Erythroblast (primary cell): ENCODE measurements at regions not wholly inside any gene's neighbourhood (a gene's known extent, or its start where the extent isn't known, plus 50 kb on each side); places are given as distances from the start of the nearest gene placed in this dataset.
"Not testable (repeated sequence)": the region's sequence is repeated elsewhere in the genome, so short reads cannot be mapped to it uniquely, and the experiment has no call there.

ENCODE experiments used
- DNase-seq, 2 experiments: peaks; one replicate each; lab custom pipeline; 2025; lab: John Stamatoyannopoulos, UW
- GATA1 ChIP-seq: IDR thresholded peaks from 2 replicates; pipeline ENCODE4 v1.6.1; 2011; ENCODE audit warnings: low read depth, mild to moderate bottlenecking, control low read depth, low read length, moderate library complexity
- POLR2A ChIP-seq: IDR thresholded peaks from 2 replicates; pipeline ENCODE4 v1.6.1; 2011; ENCODE audit warnings: mild to moderate bottlenecking, low read length

DNA sequence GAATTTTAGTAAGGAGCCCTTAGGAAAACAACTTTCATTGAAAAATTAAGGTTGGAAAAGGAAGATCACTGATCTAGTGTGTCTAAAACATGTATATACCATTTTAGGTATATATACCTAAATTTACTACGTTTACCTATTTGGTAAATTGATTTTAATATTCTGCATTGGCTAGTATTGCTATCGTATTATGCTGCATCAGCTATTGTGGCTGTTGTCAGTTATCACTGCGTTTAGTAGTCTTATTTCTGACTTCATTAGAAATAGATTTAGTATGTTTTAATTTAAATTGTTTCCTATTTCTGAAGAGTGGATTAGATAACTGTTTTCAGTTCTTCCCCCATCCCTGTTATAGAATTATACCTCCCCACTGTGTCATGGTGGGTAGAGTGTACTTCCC lies 101.7 kb upstream of the ARG1 start:
- TF ChIP-seq POLR2A (no peak), GATA1 (no peak)

DNA sequence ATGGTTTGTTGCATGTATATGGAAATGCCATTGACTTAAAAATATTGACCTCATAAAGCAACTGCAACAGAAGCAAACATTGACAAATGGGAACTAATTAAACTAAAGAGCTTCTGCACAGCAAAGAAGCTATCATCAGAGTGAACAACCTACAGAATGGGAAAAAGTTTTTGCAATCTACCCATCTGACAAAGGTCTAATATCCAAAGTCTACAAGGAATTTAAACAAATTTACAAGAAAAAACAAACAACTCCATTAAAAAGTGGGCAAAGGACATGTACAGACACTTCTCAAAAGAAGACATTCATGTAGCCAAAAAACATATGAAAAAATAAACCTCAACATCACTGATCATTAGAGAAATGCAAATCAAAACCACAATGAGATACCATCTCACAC lies 99.7 kb upstream of the ARG1 start:
- DNase-seq = not testable (repeated sequence)

More for the DNA sequence above, 101.7 kb upstream of the ARG1 start:
- no peak for DNase-seq

DNA sequence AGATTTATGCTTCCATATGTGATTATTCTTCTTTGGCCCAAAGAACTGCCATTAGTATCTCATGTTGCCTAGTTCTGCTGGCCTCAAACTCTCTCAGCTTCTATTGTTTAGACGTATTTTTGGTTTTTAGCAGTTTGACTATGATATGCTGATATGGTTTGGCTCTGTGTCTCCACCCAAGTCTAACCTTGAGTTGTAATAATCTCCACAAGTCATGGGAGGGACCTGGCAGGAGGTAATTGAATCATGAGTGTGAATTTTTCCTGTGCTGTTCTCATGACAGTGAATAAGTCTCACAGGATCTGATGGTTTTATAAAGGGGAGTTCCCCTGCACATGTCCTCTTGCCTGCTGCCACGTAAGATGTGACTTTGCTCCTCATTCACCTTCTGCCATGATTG lies 96.7 kb upstream of the ARG1 start:
- no peak for DNase-seq
- TF ChIP-seq POLR2A (no peak), GATA1 (no peak)

DNA sequence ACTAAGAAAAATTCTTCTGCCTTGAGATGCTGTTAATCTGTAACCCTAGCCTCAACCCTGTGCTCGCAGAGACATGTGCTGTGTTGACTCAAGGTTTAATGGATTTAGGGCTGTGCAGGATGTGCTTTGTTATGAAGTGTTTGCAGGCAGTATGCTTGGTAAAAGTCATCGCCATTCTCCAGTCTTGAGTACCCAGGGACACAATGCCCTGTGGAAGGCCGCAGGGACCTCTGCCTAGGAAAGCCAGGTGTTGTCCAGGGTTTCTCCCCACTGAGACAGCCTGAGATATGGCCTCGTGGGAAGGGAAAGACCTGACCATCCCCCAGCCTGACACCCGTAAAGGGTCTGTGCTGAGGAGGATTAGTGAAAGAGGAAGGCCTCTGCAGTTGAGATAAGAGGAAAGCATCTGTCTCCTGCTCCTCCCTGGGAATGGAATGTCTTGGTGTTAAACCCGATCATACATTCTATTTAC lies 94.2 kb upstream of the ARG1 start:
- DNase-seq = peak in 1 of 2 experiments; percentile 2

DNA sequence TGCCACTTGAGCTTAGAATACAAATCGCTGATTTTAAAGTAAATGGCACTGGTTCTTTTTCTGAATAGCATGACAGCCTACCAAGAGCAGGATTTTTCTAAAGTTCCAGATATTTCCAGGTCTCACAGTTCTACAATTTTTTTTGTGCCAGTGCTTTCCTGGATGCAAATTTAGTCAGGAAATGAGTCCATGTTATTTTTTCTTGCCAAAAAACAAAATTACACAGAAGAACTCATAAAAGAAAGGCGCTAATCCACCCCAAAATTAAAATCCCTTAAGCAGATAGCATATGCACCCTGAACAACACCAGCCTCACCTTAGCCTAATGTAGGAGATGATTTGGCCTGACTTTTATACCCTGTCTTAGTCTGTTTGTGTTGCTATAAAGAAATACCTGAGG lies 86.4 kb upstream of the ARG1 start:
- no peak for DNase-seq
- TF ChIP-seq POLR2A (no peak), GATA1 (no peak)

DNA sequence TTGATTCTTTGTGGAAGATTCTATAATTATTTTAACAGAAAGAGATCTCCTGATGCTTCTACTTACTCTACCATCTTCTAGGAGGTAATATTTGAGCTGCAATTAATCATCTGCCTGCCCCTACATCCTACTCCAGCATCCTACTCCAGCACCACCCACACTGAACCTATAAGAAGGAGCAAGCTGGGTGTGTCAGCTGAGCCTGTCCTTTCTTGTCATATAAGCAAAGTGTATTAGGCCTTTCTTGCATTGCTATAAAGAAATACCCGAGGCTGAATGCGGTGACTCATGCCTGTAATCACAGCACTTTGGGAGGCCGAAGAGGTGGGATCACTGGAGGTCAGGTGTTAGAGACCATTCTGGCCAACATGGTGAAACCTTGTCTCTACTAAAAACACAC lies 84.2 kb upstream of the ARG1 start:
- DNase-seq = no peak
- TF ChIP-seq GATA1 (no peak), POLR2A (no peak)

DNA sequence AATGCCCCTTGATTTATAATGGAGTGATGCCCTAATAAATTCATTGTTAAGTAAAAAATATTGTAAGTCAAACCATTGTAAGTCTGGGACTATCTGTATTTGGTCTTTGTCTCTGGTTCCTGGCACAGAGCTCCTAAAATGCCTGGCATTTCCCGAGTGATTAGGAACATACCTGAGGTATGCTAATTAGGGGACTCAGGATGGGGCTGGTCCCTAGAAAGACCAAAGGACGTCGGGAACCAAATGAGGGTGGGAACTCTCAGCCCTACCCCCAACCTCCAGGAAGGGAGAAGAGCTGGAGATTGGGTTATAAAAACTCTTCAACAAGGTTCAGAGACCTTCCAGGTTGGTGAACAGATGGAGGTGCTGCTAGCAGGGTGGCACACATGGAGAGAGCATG lies 82.6 kb upstream of the ARG1 start:
- no peak for DNase-seq
- no peak for TF ChIP-seq GATA1
- TF ChIP-seq POLR2A = no peak

DNA sequence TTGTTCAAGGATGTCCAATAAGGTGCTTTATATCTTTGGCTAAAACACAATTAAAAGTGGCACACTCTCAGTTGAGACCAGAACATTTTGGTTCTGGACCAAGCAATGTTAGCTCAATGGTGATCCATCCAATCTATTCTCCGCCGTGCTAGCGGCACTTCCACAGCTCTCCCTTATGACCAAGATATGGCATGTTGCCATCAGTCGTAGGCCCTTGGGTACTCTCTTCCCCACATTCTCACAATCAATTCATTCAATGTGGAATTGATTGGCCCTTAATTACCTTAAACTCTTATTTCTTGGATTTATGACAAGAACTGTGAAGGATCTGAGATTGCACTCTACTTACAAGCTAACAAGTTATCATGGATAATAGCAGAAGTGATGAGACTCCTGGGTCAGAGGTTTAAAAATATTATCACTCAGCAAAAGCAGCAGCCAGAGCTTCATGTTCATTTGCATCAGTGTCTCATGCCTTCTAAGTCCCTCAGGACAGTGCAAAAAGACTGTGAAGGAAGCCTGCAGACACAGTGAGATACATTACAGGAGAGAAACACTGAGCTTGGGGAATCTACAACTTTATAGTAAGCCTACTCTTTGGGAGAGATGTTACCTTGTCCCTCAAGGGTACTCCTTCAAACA lies 80.0 kb upstream of the ARG1 start:
- TF ChIP-seq GATA1 (no peak), POLR2A (no peak)
- no peak for DNase-seq

DNA sequence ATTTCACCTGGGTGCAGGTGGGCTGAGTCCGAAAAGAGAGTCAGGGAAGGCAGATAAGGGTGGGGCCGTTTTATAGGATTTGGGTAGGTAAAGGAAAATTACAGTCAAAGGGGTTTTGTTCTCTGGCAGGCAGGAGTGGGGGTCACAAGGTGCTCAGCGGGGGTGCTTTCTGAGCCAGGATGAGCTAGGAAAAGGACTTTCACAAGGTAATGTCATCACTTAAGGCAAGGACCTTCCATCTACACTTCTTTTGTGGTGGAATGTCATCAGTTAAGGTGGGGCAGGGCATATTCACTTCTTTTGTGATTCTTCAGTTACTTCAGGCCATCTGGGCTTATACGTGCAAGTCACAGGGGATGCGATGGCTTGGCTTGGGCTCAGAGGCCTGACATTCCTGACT lies 68.6 kb upstream of the ARG1 start:
- DNase-seq = not testable (repeated sequence)

DNA sequence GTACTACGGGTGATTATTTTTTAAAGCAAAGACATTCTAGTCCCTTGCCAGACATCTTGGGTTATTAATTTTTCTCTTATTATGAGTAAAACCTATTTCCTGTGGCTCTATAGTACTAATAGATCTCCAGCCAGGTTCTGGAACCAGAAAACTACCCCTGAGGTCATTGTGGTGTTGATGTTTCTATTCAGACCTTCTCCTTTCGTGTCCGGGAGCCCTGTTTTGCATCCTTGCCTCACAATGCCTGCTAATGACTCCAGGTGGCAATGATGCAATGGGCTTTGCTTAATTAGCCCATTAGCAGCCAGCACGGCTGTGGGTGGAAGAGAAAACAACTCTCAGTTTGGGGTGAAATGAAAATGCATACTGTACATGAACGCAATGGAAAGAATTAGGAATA lies 62.9 kb upstream of the ARG1 start:
- TF ChIP-seq GATA1 (no peak), POLR2A (no peak)
- DNase-seq = no peak

DNA sequence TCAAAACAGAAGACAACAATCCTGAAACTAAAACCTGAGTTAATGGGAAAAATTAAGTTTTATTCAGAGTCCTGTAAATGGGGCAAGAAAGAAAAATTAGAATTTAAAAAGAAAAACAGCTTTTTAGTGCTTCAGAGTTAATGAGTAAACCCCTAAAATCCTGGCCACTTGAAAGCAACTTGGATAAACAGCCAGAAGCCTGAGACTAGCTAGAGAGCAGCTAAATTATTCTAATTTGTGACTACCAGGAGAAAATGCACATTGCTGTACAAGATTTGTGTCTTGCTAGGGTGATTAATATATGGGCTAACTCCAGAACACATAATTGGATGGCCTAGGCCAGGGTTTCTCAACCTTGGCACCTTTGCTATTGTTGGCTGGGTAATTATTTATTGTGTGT lies 62.4 kb upstream of the ARG1 start:
- no peak for DNase-seq
- TF ChIP-seq POLR2A = no peak
- TF ChIP-seq GATA1 = no peak

DNA sequence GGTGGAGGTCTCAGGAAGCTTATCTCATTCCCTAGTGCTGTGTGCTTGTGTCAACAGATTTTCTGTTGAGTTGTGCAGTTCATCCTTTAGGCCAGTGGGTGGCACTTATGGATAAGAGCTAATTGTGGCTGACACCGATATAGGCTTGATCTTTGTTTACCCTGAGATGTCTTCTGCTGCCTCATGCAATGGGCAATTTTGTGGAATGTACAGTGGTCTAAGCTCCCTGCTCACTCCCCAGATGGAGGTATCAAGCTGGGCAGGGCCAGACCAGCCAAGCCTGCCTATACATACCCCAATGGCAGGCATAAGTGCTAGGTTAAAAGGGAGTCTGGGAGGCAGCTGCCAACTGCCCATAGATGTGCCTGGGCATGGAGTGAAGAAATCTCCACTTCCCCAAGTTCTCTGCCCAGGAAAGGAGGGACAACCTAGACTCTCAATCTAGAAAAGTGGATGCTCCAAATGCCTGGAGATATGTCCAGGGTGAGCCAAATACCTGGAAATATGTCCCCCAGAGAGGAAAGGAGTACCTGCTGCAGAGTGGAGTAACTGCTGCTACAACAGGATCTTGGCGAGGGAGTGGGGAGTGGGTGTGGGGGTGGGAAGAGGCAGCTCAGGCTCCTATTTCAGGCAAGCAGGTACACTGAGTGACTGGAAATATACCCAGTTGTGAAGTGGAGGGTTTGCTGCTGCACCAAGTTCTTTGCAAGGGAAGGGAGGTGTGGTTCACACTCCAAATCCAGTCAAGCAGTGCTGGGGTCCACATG lies 53.2 kb upstream of the ARG1 start:
- no peak for TF ChIP-seq GATA1
- TF ChIP-seq POLR2A = no peak
- DNase-seq = peak; percentile 49 to 55
